K562 (cell line): ENCODE measurements at regions not wholly inside any gene's neighbourhood (a gene's known extent, or its start where the extent isn't known, plus 50 kb on each side); places are given as distances from the start of the nearest gene placed in this dataset.

ENCODE experiments used
- ATAC-seq: fragments of 200-7000 bp; cut with Tn5 transposase; 3 replicates; pipeline ENCODE4 v1.9.1; 2020; ENCODE audit warnings: moderate library complexity
- BruUV-seq: library from RNA; stranded (reverse); fragments of 400-500 nt; replicated peaks from 2 replicates; lab custom pipeline; 2021; lab: Mats Ljungman, UMichigan
- CTCF ChIA-PET: fragments of 300-600 bp; formaldehyde crosslinking; extraction: SDS; loops from one replicate; lab custom pipeline; 2021; ENCODE audit warnings: low intra/inter-chr PET ratio; lab: Yijun Ruan, JAX
- POLR2A ChIA-PET: fragments of 300-600, 350-650 bp; sonication (Branson Sonifier 250); formaldehyde crosslinking; extraction: SDS; loops from one replicate; lab custom pipeline; 2021; ENCODE audit warnings: antibody characterized with exemption, inconsistent platforms; lab: Yijun Ruan, JAX
- DNase-seq, 4 experiments: peaks; one replicate each; pipeline versions ENCODE4 v3.0.0 to v3.0.0-alpha.2; 2011 to 2018; ENCODE audit warnings: low spot score in 3 of 4, mixed read lengths in 3 of 4; ENCODE audit errors: extremely low read depth in 1 of 4
- FAIRE-seq: peaks from 2 replicates; lab custom pipeline; 2011; peaks lifted over from hg19 to GRCh38; lab: Jason Lieb, UNC
- H2AFZ ChIP-seq: 2 replicates; pipeline ENCODE4 v1.6.0; 2011; ENCODE audit warnings: low read depth, low read length, control low read depth, inconsistent platforms
- H3K27ac ChIP-seq: fragments of 200-600 bp; 3 replicates; pipeline ENCODE4 v1.8.0; 2011; ENCODE audit warnings: low read depth, mild to moderate bottlenecking, control low read depth, inconsistent platforms, low read length, moderate library complexity, mixed read lengths; ENCODE audit errors: extremely low read depth
- H3K27me3 ChIP-seq, 2 experiments: fragments of 300-600 bp in 1 of 2; 2 replicates in 1 of 2; 3 replicates in 1 of 2; pipeline versions ENCODE4 v1.6.0 to v1.8.0; 2011; ENCODE audit warnings: inconsistent platforms in 2 of 2, low read length in 2 of 2, mild to moderate bottlenecking in 1 of 2, mixed read lengths in 1 of 2, moderate library complexity in 1 of 2; ENCODE audit not compliant: control insufficient read depth in 2 of 2, insufficient read depth in 2 of 2
- H3K36me3 ChIP-seq: fragments of 300-600 bp; 3 replicates; pipeline ENCODE4 v1.8.0; 2011; ENCODE audit warnings: mild to moderate bottlenecking, low read length, inconsistent platforms; ENCODE audit not compliant: control insufficient read depth, insufficient read depth
- H3K4me1 ChIP-seq, 2 experiments: fragments of 200-600 bp in 1 of 2; replicated peaks in 1 of 2; 2 replicates in 1 of 2; 3 replicates in 1 of 2; pipeline versions ENCODE4 v1.5.1 to v1.8.0; 2011; ENCODE audit warnings: inconsistent platforms in 2 of 2, low read length in 2 of 2, mild to moderate bottlenecking in 1 of 2, mixed read lengths in 1 of 2, moderate library complexity in 1 of 2; ENCODE audit not compliant: control insufficient read depth in 2 of 2, insufficient read depth in 2 of 2
- H3K4me2 ChIP-seq: 2 replicates; pipeline ENCODE4 v1.6.1; 2011; ENCODE audit warnings: low read length, control low read depth, inconsistent platforms, mixed read lengths; ENCODE audit not compliant: insufficient read depth
- H3K4me3 ChIP-seq: fragments of 200-600 bp; sonication (generic), shearing (Covaris generic); 2 replicates; pipeline ENCODE4 v1.5.1; 2016; ENCODE audit warnings: control low read depth, inconsistent platforms
- H3K79me2 ChIP-seq: fragments of 200-600 bp; 3 replicates; pipeline ENCODE4 v1.8.0; 2011; ENCODE audit warnings: low read length, inconsistent platforms; ENCODE audit not compliant: control insufficient read depth, insufficient read depth
- H3K9ac ChIP-seq, 2 experiments: 2 replicates each; pipeline versions ENCODE4 v1.6.0 to v1.6.1; 2011; ENCODE audit warnings: low read depth in 2 of 2, low read length in 2 of 2, control low read depth in 1 of 2, inconsistent platforms in 1 of 2, mild to moderate bottlenecking in 1 of 2, mixed read lengths in 1 of 2; ENCODE audit not compliant: insufficient read depth in 1 of 2
- H3K9me1 ChIP-seq: one replicate; pipeline ENCODE4 v1.6.0; 2011; ENCODE audit warnings: inconsistent platforms, mild to moderate bottlenecking, low read length, moderate library complexity; ENCODE audit not compliant: control insufficient read depth, insufficient read depth
- H3K9me3 ChIP-seq: replicated peaks from 2 replicates; pipeline ENCODE4 v1.5.1; 2011; ENCODE audit warnings: low read depth, low read length, inconsistent platforms; ENCODE audit not compliant: control insufficient read depth, insufficient read depth
- H4K20me1 ChIP-seq: replicated peaks from 2 replicates; pipeline ENCODE4 v1.6.1; 2011; ENCODE audit warnings: low read length, inconsistent platforms, mixed read lengths; ENCODE audit not compliant: control insufficient read depth, insufficient read depth
- ATF1 ChIP-seq, 2 experiments: fragments of 450-650 bp in 1 of 2; IDR thresholded peaks; 2 replicates each; pipeline ENCODE4 v1.6.1; 2016; ENCODE audit warnings: missing compliant biosample characterization in 1 of 2, missing genetic modification characterization in 1 of 2
- COPS2 ChIP-seq: fragments of 450-650 bp; conservative IDR thresholded peaks from 2 replicates; pipeline ENCODE4 v1.6.1; 2016; ENCODE audit warnings: mild to moderate bottlenecking, moderate library complexity
- CREBBP ChIP-seq: IDR thresholded peaks from one replicate; pipeline ENCODE4 v1.6.1; 2012; ENCODE audit warnings: low read depth, mild to moderate bottlenecking, control low read depth, inconsistent platforms, low read length
- ELF4 ChIP-seq: fragments of 450-650 bp; formaldehyde crosslinking; IDR thresholded peaks from 2 replicates; pipeline ENCODE4 v1.4.0; 2022; ENCODE audit warnings: missing genetic modification characterization
- MIER1 ChIP-seq: fragments of 450-650 bp; IDR thresholded peaks from 2 replicates; pipeline ENCODE4 v1.6.1; 2016; ENCODE audit warnings: antibody characterized with exemption, mild to moderate bottlenecking, low read depth
- NBN ChIP-seq: fragments of 450-650 bp; IDR thresholded peaks from 2 replicates; pipeline ENCODE4 v1.6.1; 2016; ENCODE audit warnings: low read depth, mild to moderate bottlenecking
- OTX1 ChIP-seq: fragments of 450-650 bp; formaldehyde crosslinking; IDR thresholded peaks from 2 replicates; pipeline ENCODE4 v1.4.0; 2022; ENCODE audit warnings: mild to moderate bottlenecking
- TARDBP ChIP-seq: fragments of 450-650 bp; IDR thresholded peaks from 2 replicates; pipeline ENCODE4 v1.6.1; 2016
- ZNF609 ChIP-seq: sonication (generic); formaldehyde crosslinking; IDR thresholded peaks from 2 replicates; pipeline ENCODE4 v1.8.1; 2023; ENCODE audit warnings: missing genetic modification reagents, mild to moderate bottlenecking, borderline replicate concordance
- WGBS: fragments of 100-300 bp; shearing (Covaris generic); methylation state at CpG from one replicate; pipeline ENCODE4 v1.1.6; 2016; ENCODE audit warnings: low coverage, mixed read lengths; ENCODE audit not compliant: insufficient coverage; ENCODE audit errors: missing lambda C conversion rate; 5-methylcytosine and 5-hydroxymethylcytosine counted together
- in situ Hi-C: fragments of 300-500 bp; cut with MboI; formaldehyde crosslinking; loops from 4 replicates; pipeline ENCODE4 v1.15.0; 2018; ENCODE audit warnings: inconsistent platforms, mixed read lengths
- intact Hi-C: fragments of 100-400 bp; cut with micrococcal nuclease; formaldehyde crosslinking; loops from 2 replicates; pipeline ENCODE4 v1.14.2; 2022

GRCh38 chr2:88828397-88829137, 137.1 kb downstream of the RPIA start:
- no peaks in the 10 kb centered on the region for H3K79me2 ChIP-seq
- no peaks in the 10 kb centered on the region for H3K4me1 ChIP-seq
- BruUV-seq: no TSS peak
- ATAC-seq: no peak
- peaks cover 2 to 25% of the 10 kb centered on the region in 2 experiments; a peak in 3 of 5 replicates for H3K27me3 ChIP-seq
- no peaks in the 10 kb centered on the region for H3K9me3 ChIP-seq
- H3K36me3 ChIP-seq: no peaks in the 10 kb centered on the region
- CTCF ChIA-PET: no interaction called here
- H2AFZ ChIP-seq: no peak overlapping the region
- H3K27ac ChIP-seq: no peak overlapping the region
- intact Hi-C loops (no loop called here), in situ Hi-C loops (no loop called here)
- H4K20me1 ChIP-seq: no peaks in the 10 kb centered on the region
- POLR2A ChIA-PET: interaction anchor here (0.7 kb wide), 1 partner anchor 149 kb away, joined by 3 read pairs; no protein-coding TSS in a partner anchor
- H3K4me3 ChIP-seq: no peak overlapping the region
- H3K4me2 ChIP-seq: no peak overlapping the region
- H3K9ac ChIP-seq: no peak overlapping the region
- TF ChIP-seq ATF1 (CRISPR knock-in tag; IDR thresholded peaks at IDR 0.05): no peak
- no peak for TF ChIP-seq ATF1 (tag; IDR thresholded peaks at IDR 0.05)
- no peak for TF ChIP-seq CREBBP
- no peak for FAIRE-seq
- no peak for DNase-seq
- H3K9me1 ChIP-seq: no peaks in the 10 kb centered on the region
- under 1% methylated on average over 11 of the region's 13 CpGs for WGBS

- Histone ChIP-seq H3K27ac (no peak overlapping the region), H2AFZ (no peak overlapping the region), H3K4me3 (no peak overlapping the region), H3K9me1 (no peaks in the 10 kb centered on the region), H4K20me1 (no peaks in the 10 kb centered on the region), H3K9me3 (no peaks in the 10 kb centered on the region), H3K9ac (no peak overlapping the region), H3K36me3 (no peaks in the 10 kb centered on the region), H3K27me3 (peaks cover 2 to 25% of the 10 kb centered on the region in 2 experiments; a peak in 3 of 5 replicates), H3K4me1 (no peaks in the 10 kb centered on the region), H3K79me2 (no peaks in the 10 kb centered on the region), H3K4me2 (no peak overlapping the region)
- ChIA-PET CTCF (no interaction called here), POLR2A (interaction anchor here (0.6 kb wide), 1 partner anchor 472 kb away, joined by 3 read pairs; no protein-coding TSS in a partner anchor)
- no peak for FAIRE-seq
- DNase-seq: no peak
- ATAC-seq: no peak
- BruUV-seq: no TSS peak
- intact Hi-C loops: loop anchor here (5.0 kb wide), 3 partner anchors 42 to 88 kb away; no protein-coding TSS in a partner anchor
- TF ChIP-seq ZNF609 (CRISPR knock-in tag) (no peak), MIER1 (no peak), OTX1 (no peak), COPS2 (no peak), ELF4 (CRISPR knock-in tag) (no peak), NBN (no peak), TARDBP (no peak)
- TF ChIP-seq, all 486 proteins: peak for 0
- in situ Hi-C loops: no loop called here
- WGBS: 0% methylated on average over 5 of the region's 5 CpGs
Measured at GRCh38 chr2:88829607-88830463, 138.4 kb downstream of the RPIA start.
